HCEC 1CT (cell line): ENCODE measurements at regions not wholly inside any gene's neighbourhood (a gene's known extent, or its start where the extent isn't known, plus 50 kb on each side); places are given as distances from the start of the nearest gene placed in this dataset.
A peak's percentile ranks its signal among the peaks of the same experiment; 100 is the strongest.
"Not testable (repeated sequence)": the region's sequence is repeated elsewhere in the genome, so short reads cannot be mapped to it uniquely, and the experiment has no call there.

Source experiments
- DNase-seq: peaks from one replicate; pipeline ENCODE4 v3.0.0-alpha.2; 2017

DNA sequence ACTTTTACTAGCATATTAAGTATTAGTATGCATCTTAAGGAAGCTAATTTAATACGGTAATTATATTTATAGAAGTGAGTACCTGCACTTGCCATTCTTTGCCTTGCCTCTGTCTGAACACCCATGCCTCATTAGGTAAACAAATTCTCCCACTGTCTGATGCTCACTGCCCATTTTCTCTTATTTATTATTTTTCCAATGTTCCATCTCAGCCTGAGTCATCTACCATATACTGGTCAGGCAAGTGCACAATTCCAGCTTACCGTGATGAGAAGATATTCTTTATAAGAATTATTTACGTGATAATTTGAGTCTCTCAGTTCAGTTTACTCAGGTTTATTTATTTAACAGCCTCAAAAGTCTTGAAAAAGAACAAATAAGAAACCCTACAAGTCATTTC is 619.2 kb upstream of the EYS start:
- no peak for DNase-seq

DNA sequence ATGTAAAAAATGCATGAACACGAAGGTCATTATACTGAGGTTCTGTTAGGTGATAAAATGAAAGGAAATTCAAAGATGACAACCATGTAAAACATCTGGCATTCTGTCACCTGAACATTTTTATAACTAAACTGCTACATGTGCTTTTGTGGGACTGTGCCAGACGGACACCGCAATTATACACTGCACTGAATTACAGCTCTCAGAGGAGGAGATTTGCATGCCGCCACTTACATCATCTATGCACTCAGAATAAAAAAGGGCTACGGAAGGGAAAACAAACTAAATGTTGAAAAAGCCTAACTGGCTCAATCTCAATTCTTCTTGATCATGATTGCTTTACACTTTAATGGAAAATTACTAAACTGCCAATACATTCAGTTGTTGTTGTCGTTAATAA is 614.0 kb upstream of the EYS start:
- DNase-seq, result no peak

DNA sequence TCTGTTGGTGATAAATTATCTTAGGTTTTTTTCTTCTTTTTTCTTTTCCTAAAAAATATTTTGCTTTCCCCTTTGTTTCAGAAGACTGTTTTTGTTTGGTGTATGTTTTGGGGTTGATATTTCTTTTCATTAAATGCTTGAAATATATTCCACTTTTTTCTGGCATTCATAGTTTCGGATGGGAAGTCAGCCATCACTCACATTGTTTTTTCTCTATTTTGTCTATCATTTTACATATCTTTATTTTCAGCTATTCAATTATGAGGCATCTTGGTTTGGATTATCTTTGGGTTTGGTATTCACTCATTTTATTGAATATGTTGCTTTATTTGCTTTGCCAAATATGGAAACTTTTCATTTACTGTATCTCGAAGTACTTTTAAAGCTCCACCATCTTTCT is 600.5 kb upstream of the EYS start:
- no peak for DNase-seq

DNA sequence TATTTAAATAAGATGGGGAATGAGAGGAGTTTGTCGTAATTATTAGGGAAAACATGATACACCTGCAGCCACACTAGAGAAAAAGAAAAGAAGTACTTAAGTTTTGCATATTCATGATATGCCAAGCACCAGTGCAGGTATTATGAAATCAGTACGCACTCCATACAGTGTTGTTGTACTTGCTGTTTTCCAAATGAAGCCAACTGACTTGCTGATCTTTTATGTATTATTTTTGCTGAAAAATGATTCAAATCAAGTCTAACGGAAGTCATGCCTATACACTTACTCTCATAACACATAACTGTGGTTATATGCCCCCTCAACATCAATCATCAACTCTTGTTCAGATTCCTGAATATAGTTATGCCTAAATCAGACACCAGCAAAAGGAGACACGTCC is 584.9 kb upstream of the EYS start:
- no peak for DNase-seq

DNA sequence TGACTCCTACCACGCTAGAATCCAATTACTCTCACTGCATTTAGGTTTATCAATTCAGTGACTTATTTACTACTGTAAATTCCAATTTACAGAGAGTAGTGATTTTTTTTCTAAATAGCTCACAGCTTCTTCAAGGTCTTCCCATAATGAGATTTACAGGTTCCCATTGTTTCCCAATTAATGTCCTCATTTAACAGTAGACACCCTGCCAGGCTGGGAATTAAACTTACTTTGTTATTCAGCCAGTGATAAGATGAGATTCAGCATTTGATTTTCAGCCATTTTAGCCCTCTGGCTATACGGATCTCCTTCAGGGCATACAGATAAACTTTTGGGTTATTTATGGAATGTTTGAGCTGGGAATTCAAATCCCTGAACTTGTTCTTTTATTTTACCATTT is 582.9 kb upstream of the EYS start:
- no peak for DNase-seq

DNA sequence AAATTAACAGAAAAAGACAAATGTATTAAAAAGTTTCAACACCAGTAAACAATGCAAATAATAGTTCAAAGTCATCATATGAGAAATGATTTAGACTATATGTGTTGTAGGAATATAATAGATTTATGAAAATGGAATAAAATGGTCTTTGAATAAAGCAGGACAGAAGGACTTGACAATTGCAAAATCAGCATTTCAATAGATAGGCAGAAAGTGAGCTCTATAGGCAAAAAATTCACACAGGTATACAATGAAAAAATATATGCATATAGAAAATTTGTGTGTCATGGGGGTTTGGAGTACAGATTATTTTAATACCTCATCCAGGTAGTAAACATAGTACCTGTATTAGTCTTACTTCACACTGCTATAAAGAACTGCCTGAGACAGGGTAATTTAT is 571.1 kb upstream of the EYS start:
- no peak for DNase-seq

DNA sequence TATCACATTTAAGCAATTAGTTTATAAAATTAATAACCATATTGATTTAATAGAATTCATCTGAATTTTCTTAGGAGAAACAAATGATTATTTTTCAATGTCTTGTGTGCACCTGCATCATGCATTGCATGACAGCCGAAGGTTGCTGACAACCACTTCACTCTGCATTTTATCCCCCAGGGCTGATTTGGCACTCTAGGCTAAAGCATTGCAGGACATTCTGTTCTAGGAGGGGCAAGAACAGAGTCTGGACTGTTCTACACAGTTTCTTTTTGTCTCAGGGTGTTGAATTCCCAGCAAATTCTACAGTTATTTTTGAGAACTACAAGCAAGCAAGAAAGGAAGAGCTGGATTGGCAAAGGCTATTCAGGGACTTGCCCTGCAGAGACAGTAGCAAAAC is 570.4 kb upstream of the EYS start:
- no peak for DNase-seq

DNA sequence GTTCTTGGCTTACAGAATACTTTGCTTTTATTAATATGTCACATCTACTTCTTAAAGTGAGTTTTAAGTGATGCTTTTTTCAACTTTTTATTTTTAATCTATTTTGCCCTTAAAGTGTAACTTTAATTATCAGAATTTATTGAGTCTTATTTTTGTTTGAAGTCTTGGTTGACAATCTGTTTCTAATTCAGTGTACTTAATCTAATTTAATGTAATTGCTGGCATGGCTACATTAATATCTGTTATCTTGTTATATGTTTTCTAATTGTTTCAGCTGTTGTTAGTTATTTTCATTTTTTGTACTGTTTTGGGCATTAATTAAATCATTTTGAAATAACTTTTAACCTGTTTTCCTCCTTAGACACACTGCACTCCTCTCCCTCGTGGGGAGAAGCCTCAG is 558.7 kb upstream of the EYS start:
- no peak for DNase-seq

DNA sequence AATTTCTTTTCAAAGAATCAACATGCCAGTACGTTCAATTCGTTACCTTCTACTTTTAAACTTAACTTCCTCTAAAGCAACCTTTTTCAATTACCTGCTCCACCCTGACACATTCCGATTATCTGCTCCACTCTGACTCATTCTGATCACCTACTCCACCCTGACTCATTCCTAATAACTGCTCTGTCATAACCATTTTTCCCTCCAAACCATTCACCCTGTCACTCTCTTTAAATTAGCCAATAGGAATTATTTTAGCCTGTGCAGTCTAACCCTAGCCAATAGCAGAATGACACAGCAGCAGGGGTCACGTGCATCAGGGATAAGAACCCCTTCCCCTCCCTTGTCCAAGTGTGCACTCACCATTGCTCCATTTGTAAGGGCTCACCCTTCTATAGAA is 557.4 kb upstream of the EYS start:
- DNase-seq, result no peak

DNA sequence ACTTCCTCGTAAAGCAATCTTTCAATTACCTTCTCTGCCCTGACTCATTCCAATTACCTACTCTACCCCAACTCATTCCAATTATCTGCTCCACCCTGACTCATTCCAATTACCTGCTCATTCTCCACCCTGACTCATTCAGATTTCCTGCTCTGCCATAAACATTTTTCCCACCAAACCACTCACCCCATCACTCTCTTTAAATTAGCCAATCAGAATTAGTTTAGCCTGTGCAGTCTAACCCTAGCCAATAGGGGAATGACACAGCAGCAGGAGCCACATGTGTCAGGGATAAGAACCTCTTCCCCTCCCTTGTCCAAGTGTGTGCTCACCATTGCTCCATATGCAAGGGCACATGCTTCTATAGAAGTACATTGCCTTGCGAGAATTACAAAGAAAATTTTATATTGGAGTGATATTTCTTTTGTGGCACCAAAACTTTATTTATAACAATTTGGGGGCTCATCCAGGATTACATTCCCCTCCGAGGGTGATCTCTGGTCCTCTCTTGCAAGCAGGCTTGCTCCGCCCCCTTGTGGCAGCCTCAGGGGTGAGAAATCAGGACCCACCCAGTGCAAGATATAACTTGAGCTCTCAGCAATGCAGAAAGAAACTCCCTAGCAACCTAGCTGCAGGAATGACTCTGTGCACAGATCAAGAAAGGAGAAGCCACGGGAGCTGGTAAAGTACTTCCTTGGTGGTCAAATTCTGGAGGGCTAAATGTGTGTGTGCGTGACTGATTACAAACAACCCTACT is 551.9 kb upstream of the EYS start:
- not testable (repeated sequence) for DNase-seq

DNA sequence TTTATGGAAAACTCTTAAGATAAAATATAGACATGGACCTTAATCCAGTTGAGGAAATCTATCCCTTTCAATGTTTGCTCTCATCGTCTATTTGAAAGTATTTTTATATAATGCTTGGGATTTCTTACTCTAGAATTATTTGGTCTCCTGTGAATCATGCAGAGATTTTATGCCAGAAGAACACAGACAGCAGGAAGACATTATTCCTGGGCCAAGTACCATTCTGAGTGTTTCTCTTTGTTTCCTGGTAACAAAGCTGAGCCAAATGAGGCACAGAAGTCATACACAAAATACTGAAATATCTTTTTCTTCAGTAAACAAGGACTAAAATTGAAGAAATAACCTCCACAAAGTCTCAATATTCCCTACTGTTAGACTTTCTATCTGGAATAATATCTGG is 538.2 kb upstream of the EYS start:
- no peak for DNase-seq

DNA sequence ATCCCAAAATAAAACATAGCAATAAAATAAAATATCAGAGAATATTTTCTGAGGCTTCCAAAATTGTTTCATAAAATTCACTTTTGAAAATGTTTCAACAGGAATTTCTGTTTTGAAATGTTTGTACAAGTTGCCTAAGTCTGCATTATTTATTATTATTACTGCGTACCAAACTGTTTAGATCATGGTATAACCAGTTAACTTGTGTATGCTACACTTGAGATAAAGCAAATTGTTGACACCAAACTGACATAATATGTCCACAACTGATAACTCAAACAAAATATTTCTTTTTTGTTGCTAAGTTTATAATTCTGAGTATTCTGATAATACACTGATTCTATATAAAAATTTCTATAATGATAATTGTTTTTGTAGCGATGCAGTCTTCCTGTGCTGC is 531.8 kb upstream of the EYS start:
- no peak for DNase-seq

DNA sequence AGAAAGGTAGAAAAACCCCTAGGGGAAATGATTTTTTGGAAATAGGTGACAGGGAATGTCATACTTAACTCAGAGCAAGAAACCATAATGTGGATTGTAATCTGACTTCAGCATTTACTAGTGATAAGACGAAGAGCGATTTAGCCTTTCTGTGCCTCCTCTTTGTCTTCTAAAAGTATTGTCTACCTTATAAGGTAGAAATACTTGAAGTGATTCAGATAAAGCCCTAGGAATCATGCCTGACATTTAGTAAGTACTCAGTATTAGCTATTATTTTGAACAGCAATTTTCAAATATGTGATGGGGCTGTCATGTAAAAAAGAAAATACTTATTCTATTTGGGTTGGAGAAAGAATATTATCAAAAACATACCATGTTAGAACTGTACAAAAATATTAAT is 525.9 kb upstream of the EYS start:
- no peak for DNase-seq

DNA sequence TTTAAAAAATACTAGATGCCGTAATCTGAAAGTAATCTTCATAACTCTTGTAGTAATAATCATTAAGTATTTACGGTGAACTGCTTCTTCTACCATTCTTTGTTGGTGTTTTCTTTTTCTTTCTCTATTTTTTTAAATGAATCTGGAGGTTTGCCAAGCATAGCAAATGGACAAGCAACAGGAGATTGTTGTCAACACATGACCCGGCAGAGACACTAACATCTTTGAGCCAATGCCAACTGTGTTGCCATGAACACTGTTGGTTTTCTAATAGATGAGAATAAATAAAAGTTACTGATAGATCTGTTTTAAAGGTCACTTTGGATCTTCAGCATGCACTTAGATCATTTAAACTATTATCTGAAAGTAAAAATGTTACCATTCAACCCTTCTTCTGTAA is 523.6 kb upstream of the EYS start:
- DNase-seq, result no peak

DNA sequence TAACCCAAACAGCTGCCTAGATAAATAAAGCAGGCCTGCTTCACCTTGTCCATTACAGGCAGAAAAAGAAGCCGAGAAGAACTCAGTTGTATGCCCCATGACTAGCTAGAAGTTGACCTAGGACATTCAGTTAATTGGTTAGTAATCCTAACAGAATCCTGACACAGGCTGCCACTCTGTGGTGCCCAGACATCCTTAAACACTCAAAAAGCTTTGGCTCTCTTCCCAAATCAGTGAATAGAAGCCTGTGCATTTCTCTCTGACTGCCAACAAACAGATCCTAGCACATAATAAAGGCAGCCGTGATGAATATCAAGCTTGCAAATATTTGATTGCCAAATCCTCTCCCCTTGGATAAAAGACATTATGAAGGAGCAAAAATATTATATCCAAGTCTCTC is 519.1 kb upstream of the EYS start:
- DNase-seq, result no peak

DNA sequence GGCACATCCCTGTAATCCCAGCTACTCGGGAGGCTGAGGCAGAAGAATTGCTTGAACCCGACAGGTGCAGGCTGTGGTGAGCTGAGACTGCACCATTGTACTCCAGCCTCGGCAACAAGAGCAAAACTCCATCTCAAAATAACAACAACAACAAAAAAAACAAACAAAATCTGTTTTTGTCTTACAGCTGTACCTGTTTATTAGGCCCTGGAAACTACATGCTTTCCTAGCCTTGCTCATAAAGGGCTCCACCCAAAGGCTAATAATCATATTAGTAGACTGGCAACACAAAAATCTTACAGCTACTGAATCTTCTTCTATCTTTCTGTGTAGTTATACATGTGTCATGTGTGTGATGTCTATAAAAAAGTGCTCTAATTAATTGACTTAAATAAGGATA is 503.9 kb upstream of the EYS start:
- DNase-seq, result no peak

DNA sequence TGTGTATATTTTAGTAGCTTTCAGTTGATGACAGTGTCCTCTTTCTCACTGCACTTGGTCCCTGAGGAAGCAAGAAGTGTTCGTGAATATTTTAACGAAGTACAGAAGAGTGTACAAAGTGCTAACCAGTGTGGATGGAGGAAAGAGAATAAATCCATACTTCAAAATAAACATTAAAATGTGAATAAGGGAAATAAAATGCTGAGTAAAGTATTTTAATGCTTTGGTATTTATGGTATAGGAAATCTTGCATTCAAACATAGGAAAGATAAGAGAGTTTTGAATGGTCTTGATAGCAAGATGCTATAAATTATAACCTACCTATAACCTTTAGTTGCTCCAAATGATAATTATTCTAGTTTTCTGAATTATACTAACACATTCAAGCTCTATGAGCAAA is 493.4 kb upstream of the EYS start:
- no peak for DNase-seq

DNA sequence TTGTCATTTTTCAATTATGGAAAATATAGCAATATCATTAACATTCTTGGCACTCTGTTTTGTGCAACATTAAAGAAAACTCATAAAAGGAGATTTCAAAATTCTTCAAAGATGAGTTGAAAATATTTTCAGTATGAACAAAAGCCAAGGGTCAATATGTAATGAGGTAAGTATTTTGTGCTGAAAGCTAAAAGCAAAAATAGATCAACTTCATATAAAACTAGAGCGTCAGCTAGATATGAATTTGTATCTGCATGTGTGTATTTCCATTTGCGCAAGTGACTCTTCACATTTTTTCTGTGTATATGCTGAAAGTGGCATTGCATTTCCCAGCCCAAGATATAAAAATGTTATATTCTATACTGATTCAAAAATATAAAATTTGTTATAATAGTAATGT is 492.1 kb upstream of the EYS start:
- peak; percentile 2 for DNase-seq

DNA sequence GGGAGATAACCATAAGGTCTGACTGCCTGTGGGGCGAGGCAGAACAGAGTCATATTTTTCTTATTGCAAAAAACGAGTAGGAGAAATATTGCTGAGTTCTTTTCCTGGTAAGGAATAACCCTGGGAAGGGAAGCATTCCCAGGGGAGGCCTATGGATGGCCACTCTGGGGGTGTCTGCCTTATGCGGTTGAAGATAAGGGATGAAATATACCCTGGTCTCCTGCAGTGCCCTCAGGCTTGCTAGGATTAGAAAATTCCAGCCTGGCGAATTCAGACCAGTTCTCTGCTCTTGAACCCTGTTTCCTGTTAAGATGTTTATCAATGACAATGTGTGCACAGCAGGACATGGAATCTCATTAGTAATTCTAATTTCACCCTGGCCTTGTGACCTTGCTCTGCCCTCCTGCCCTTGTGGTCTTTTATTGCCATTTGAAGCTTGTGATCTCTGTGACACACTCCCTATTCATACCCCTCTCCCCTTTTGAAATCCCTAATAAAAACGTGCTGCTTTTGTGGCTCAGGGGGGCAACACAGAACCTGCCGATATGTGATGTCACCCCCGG is 491.1 kb upstream of the EYS start:
- DNase-seq, result no peak

DNA sequence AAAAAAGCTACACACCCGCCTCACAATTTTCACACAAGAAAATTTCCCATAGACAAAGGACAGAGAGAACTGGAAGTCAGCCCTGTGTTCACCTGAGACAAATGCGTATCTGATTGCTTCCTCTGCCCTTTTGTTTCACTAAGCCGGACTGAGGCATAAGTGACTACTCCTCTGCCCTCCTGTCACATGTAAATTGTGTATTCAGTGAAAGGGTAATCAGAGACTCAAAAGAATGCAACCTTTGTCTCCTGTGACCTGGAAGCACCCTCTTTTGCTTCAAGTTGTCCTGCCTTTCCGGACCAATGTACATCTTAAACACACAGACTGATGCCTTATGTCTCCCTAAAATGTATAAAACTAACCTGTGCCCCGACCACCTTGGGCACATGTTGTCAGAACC is 483.8 kb upstream of the EYS start:
- no peak for DNase-seq

DNA sequence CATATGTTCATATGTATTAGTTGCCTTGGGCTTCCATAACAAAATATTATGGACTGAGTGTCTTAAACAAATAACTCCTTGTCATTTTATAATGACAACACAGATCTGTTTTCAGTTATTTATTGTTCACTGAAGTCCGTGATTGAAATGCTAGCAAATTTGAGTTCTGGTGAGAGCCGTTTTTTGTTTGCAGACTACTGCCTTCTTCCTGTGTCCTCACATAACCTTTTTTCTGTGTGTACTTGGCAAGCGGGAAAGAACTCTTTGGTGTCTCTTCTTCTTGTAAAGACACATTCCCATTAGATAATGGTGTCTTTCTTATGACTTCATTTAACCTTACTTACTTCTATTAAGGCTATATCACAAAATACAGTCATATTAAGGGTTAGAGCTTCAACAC is 482.9 kb upstream of the EYS start:
- no peak for DNase-seq

DNA sequence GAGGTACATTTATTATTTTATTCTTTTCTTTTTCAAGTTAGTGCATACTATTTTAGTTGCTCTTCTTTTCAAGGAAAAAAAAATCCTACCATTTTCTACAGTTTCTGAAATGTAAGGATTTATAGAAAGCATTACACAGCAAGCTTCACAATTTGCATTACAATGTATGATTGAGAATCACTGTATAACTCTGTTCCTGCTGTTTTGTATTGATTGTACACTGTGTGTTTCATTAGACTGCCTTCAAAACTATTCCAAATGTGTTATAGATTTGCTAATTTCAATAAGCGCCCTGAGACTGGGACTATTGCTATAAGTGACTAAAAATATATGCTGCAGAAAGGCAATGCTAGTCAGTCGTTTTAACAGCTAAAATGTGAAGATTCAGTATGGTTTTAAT is 479.7 kb upstream of the EYS start:
- no peak for DNase-seq

DNA sequence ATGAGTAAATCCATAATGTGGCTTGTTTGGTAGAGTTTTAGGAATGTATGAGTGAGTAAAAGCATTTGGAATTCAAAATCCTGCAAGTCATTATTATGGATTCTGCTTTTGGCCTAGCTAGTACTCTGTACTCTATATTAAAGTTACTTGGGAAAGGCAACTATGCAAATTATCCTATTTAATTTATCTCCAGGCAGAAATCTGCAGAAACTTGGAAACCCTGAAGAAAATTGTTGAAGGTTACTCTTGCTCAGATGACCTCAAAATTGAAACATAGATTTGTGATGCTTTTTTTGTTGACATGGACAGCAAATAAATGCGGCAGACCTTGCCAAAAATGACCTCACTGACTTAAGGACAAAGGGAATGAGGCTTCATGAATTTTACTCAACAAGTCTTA is 477.1 kb upstream of the EYS start:
- DNase-seq, result peak; percentile 11

DNA sequence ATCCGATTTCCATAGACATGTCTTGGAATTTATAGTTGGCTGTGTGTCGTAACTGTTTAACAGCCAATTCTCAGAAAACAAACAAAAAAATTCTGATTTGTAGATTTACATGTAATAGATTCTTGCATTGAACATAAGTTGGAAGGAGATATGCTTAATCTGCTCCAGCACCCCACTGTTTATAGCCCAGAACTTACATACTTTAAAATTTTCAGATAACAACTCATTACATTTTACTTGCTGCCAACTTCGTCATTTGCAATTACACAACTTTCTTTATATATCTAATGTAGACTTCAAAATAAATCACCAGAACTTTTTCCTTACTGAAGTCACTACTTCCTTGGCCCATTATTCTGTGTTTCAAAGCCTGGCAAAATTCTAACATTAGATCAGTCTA is 472.3 kb upstream of the EYS start:
- DNase-seq, result no peak

DNA sequence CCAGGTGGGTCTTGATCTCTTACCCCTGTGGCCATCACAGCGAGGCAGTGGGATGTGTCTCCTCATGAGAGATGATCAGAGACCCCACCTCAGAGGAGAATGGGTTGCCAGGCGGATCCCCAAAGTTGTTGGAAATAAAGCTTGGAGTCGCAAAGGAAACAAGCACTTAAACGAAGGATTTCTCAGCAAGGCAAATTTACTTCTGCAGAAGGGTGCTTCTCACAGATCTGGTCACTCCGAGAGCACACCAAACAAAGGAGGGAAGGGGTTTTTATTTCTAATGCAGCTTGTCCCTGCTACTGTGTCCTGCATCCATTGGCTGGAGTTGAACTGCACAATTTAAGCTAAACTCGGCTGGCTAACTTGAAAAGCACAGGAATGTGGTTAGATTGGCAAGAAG is 466.6 kb upstream of the EYS start:
- DNase-seq, result no peak
